Right hindlimb (tissue), 1 donor: ENCODE measurements at regions not wholly inside any gene's neighbourhood (a gene's known extent, or its start where the extent isn't known, plus 50 kb on each side); places are given as distances from the start of the nearest gene placed in this dataset.
A peak's percentile ranks its signal among the peaks of the same experiment; 100 is the strongest.
"Not testable (repeated sequence)": the region's sequence is repeated elsewhere in the genome, so short reads cannot be mapped to it uniquely, and the experiment has no call there.

Source experiments
- DNase-seq: peaks from one replicate; pipeline ENCODE4 v3.0.0-alpha.2; 2018

DNA sequence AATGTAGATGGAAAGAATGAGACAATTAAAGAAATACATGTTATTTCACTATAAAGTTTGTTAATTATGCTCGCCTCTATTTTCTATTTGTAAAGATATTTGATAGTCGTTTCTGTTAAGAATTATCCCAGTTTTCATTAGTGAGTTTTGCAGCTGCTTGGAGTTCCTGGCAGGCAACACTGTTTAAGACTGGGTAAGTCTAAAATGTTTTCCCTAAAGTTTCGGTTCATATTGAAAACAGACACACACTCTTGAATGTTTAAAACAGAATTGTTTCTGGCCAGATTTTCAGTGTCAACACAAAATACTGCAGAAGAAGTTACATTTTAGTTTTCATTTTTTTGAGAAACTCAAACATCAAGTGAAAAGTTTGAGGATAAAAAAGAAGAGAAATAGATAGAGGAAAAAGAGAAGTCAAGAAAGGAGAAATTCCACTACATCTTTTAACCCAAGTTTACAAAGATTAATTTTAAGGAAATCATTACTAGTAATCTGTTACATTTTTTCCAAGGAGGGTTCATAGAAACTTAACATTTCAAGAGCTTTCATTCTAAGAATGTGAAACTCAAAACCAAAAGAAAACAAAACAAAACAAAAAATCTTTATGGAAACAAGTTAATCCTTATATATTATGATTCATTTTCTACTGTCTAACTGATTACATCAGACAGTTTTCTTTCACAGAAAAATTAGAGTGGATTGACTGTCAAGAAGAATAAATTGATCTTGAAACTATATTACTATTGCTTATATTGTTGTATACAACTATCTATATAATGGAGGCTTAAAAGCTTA is 305.5 kb downstream of the FAT4 start:
- DNase-seq = peak; percentile 62

DNA sequence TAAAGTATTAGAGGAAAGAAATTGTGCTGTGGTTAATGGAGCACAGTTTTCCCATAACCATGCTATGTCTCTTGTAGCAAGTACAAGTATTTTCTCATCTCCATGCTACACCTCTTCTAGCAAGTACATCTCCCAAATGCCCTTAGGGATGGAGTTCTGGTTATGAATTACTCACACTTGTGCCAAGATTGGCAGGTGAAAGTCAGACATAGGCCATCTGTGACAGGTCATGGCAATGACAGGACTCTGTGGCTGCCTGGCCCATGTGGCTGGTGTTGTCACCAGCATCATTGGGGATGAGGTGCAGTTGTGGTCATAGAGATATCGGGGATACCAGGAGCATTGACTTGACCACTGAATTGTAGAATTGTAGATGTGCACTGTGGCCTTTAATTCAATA is 310.2 kb downstream of the FAT4 start:
- no peak for DNase-seq

DNA sequence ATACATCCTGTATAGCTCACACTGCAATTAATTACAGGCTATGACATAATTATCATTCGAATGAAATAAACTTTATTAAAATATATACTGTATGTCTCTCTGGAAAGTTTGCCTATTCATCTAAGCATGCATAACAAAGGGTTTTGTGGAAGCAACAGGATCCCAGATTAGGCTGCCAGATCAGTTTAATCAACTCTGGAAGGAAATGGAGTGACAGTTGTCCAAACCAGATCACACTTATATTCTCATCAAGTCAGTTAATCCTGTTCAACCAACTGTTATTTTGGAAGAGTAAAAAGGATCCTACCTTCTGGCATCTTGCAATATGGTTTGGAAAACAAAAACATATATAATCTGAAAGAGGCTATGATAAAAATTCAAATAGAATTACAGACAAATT is 312.2 kb downstream of the FAT4 start:
- DNase-seq = no peak

DNA sequence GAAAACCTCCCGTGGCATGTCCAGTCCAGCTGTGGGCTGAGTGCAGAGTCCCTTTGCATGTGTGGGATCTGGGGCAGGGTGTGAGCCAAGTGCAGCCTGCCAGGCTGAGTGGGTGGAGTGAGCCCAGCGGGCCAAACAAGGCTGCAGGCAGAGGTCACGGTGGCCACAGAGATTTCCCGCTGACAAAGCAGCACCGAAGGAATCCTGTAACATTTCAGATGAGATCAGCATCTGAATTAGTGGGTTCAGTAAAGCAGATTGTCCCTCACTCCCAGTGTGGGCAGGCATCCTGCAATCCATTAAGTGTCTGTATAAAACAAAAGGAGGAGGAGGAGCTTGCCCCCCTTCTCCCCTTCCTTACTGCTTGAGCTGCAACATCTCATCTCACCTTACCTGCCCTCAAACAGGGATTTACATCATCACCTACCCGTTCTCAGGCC is 324.4 kb downstream of the FAT4 start:
- DNase-seq = peak; percentile 34

DNA sequence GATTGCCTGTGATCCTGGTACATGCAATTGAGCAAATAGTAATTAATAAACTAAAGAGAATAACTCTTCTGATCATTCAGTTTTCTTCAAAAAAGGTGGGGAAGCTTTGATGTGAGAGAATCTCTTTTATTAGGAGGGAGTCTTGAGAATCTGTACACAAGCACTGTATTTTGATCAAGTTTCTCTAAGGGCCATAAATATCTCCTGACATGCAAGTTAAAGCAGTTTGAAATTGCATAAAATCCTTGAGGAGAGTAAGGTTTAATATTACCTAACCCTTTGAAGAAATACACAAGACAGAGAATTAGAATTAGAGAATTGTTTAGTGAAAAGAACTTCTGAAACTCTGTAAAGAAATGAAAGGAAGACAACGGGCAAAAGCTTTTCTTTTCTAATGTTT is 326.9 kb downstream of the FAT4 start:
- DNase-seq = no peak

DNA sequence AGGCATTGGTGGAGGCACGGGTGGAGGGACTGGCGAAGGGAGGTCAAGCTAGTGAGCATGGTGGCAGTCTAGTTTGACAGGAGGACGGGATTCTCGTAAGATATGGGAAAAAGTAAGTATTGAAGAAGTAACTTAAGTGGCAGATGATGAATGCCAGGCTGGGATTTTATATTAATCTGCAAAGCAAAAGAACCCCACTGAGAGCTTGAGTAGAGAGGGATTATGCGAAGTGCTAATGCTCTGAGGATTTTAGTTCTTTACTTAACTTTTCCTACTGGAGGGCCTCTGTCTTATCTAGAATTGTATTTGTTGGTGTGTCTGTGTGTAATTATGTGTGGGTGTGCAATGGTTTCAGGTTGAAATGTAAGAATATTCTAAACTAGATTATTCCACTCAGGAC is 327.9 kb downstream of the FAT4 start:
- DNase-seq = no peak

DNA sequence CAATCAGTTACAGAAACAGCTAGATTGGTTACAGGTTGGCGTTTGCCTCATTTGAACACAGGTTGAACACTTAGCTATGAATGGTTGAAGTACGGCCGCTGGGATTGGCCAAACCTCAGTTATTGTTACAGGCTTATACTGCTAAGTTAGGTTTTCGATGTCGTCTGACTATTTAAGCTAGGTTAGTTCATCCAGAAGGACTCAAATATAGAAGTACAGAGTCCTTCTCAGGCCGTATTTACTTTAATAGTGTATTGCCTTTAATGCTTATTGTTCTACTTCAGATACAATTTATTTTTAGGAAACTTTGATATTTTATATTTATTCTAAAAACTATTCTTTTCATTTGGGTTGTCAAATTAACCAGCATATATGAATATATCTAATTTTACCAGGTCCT is 334.7 kb downstream of the FAT4 start:
- no peak for DNase-seq

DNA sequence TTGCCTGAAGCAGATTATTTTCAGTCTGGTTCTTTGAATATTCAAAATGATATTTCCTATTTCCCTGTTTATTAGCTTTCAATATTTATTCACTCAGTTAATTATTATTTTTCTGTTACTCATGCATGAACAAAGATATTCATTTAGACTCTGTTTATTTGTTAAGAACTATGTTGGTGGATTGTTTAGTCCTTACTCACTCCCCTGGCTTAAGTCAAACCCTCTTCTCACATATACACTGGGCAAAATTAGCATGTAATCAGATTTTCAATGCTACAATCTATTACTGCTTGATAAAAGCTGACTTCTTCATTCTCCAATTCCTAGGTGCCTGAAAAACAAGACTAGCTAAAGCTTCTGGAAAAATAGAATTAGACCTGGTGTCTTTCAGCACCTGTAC is 335.8 kb downstream of the FAT4 start:
- no peak for DNase-seq

DNA sequence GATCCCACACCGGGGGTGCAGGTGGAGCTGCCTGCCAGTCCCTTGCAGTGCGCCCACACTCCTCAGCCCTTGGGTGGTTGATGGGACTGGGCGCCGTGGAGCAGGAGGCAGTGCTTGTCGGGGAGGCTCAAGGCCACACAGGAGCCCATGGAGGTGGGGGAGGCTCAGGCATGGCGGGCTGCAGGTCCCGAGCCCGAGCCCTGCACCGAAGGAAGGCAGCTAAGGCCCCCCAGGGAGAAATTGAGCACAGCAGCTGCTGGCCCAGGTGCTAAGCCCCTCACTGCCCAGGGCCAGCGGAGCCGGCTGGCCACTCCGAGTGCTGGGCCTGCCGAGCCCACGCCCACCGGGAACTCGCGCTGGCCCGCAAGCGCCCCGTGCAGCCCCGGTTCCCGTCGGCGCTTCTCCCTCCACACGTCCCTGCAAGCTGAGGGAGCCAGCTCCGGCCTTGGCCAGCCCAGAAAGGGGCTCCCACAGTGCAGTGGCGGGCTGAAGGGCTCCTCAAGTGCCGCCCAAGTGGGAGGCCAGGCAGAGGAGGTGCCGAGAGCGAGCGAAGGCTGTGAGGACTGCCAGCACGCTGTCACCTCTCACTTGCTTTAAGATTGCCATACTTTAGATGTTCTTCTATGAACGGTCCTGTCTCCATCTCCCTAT is 337.1 kb downstream of the FAT4 start:
- DNase-seq = not testable (repeated sequence)

DNA sequence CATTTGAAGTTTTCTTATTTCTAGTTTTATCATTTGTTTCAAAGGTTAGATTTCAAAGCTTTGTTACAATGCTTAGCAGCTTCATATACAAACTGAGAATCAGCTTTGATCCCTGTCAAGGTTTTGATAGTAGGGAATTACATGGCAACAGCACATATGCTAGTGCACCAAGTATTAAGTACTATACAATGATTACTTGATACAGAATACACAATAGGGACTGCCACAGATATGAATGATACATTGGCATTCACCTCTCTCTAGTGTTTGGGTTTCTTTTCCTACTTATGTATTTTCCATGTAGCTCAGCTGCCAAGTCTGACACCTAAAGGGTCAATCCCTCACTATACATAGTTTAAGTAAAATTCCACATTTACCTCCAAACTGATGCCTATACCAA is 344.0 kb downstream of the FAT4 start:
- DNase-seq = no peak

DNA sequence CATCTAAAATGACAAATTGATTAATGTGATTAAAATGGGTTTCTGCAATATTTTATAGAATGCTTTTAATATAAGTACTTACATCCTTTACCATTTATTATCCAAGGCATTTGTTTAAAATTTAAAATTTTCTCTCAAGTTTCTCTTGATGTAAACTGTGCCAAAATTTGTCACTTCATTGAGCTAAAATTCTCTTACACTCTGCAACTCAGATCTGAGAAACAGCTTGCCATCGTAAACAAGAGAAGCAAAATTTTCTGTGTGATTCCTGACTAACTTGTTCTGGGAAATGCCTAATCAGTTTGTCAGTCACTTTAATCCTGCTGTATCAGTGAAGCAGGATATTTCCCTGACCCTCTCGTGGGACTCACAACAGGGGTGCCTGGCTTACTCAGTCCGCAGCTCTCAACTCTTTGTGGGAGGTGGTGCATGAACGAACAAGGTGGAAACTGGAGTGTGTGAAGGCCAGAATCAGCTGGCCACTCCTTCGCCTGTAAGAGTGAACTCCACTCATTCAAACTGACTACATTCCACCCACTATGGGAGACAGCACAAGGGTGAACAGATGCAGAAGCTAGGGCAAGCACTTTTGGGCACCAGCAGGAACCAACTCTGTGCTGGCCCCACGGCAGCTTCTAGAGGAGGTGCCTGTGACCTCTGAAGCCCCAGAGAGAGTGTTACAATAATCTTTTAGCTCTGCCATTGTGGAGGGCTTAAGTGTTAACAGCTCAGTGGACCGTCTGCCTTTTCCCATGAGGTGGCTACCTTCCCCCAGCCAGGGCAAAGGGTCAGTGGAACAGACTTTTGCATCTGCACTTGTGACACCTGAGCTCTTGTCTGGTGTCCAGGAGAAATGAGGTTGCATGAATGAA is 349.4 kb downstream of the FAT4 start:
- no peak for DNase-seq

DNA sequence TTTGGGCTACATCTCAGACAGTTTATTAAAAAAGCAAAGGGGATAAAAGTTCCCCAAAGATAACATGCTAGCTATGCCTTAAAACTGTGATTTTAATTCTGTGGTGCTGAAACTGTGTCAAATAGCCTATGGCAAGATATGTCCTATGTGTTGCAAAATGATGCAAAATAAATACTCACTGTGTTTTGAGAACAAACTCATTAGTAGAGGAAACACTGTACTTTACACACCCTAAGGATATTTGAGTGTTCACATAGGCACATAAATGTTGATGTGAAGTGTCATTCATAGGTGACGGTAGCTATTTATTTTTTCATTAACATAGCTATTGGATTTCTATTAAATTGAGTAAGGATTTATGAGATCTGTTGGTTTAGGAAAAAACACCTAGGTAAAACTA is 351.9 kb downstream of the FAT4 start:
- no peak for DNase-seq

DNA sequence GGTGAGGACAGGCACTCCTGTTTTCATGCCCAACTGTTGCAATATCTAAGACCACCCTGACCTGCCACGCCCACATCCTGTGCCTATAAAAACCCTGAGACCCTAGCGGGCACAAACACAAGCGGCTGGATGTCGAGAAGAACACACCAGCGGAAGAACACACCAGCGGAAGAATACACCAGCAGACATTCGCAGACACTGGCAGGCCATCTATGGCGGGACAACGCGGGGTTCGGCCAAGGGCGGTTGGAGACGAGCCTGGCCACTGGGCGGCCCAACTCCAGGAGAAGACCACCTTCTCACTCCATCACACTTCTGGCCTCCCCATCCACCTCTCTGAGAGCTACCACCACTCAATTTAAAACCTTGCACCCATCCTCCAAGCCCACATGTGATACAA is 361.4 kb downstream of the FAT4 start:
- DNase-seq = no peak

DNA sequence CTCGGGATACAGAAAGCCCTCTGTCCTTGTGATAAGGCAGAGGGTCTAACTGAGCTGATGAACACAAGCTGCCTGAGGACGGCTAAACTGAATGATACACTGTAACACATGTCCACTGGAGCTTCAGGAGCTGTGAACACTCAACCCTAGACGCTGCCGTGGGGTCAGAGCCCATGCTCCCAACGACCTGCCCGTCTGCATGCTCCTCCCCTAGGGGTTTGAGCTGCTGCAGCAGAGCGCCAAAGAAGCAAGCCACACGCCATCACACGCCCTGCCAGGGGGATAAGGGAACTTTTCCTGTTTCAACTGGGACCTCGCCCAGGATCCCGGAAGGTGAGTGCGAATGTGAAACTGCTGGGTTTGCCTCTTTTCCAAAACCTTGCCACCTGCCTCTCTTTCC is 361.8 kb downstream of the FAT4 start:
- DNase-seq = no peak

DNA sequence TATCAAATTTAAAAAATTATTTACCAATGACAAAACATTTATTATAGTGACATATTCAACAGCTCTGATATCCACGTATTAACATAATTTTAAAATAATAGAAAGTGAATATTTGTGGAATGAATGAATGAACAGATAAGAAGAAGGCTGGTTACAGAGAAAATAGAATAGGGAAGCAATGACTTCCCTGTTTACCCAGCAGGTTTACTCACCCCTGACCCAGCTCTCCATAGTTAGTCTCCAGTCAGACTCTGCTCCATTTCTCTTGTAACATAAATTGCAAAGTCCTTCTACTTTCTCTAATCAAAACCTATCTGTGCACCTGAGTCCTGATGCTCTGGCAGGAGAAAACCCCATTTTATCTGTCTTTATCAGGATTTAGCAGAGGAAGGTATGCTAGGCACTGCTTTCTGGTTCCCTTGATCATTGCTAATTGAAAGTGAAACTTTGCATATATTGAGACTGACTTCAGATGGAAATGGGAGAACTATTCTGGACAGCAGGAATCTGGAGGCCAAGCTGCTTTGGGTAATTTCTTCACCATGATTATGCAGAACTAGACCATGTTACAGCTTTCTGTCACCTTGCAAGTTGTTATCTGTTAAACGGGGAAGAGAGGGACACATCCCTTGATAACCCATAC is 363.0 kb downstream of the FAT4 start:
- no peak for DNase-seq

DNA sequence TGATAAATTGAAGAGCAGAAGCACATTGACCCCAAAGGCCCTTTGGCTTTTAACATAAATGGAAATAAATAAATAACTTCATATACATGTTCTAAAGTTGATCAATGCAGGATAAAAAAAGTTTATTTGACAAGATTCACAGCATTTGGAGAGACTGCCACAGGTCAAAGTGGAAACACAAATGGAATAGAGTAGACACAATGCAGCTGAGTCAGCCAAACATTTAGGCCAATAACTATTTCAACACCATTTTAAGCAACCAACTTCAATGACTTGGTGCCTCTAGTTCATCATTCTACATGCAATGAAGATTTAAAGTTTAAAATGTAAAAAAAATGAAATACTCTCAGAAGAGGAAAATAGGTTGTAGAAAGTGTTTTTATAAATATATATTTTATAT is 365.2 kb downstream of the FAT4 start:
- DNase-seq = no peak

DNA sequence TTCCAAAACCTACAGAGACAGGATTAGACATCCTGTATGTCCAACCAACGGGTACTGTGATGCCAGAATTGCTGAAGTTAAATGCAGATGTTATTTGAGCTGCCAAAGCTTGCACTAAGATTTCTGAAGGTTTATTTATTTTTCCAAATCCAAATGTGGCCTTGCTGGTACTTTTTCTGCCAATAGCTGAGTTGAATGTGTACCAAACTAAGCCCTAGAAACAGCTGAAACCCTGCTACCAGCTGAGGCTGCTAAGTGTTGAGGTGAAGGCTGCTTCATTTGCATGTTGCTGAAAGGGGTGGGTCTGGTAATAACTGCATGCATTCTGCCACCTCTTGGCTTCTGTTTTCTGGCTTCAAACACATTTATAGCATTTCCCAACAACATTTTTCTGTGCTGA is 366.5 kb downstream of the FAT4 start:
- DNase-seq = no peak

DNA sequence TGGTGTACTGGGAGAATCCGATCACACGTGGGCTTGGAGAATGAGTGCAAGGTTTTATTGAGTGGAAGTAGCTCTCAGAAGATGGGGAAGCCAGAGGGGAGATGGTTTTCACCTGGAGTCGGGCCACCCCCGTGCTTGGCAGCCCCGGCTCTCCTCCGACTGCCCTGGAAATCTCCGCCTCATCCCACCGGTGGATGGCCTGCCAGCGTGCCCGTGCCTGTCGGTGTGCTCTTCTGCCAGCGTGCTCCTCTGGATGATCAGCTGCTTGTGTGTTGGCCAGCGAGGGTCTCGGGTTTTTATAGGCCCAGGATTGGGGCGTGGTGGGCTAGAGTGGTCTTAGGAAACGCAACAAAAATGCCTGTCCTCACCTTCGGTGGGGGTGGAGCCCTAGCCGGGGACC is 368.0 kb downstream of the FAT4 start:
- no peak for DNase-seq

DNA sequence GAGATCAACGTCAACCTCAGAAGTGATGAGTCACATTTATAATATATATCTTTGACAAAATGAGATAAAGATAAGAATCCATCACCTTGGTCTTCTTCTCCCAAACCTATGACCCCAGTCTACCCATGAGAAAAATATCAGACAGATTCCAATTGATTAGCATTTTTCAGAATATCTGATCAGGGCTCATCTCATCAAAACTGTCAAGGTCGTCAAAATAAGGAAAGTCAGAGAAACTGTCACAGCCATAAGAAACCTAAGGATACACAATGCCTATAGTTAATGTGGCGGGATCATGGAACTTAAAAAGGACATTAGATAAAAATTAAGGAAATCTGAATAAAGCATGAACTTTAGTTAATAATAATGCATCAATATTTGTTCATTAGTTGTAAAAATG is 374.1 kb downstream of the FAT4 start:
- DNase-seq = no peak

DNA sequence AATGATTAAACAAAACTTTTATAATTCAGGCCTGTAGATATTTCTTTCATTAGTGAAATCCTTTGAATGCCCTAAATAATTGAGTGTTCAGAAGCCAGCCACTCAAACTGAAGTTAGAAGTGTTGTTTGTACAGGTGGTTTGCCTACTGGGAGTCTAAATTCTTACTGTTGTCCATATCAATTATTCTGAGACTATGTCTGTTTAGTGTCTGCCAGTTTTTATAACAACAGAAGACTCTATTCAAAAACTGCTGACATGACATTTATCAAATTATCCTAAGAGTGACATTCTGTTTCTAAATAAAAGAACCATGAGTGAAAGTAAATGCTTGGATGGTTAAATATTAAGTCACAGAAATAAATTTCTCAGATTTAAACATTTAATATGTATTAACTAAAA is 375.1 kb downstream of the FAT4 start:
- no peak for DNase-seq

DNA sequence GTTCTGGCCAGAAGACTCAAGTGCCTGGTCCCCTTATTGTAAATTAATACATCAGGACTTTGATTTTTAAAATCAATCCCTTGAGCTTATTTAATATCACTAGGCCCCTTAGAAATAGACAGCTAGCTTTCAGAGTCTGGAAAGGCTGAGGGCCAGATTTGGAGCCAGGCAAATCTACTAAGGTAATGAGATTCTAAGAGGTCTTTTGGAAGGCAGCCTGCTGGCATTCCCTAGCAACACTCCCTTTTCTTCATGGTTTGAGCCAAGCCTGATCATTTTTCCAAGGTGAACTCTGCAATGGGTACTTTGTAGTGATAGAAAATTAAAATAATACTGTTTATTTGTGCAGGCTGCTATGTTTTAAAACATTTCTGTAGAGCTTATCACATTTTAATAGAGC is 378.5 kb downstream of the FAT4 start:
- no peak for DNase-seq

DNA sequence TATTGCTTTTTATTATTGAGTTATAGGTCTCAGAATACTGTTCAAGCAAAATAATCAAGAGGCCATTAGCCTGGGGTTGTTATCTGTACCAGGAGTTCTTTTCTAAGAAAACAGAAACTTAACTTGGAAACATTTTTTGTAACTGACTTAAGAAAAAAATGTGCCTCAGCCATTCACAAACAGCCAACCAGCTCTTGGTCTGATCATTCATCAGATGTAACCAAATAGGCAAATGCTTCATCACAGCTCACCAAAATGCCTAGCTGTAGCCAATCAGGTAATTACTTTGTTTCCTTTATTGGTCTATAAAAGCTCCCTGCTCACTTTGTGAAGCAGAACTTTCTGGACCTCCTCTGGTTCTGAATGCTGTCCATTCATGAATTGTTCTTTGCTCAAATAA is 387.7 kb downstream of the FAT4 start:
- no peak for DNase-seq

DNA sequence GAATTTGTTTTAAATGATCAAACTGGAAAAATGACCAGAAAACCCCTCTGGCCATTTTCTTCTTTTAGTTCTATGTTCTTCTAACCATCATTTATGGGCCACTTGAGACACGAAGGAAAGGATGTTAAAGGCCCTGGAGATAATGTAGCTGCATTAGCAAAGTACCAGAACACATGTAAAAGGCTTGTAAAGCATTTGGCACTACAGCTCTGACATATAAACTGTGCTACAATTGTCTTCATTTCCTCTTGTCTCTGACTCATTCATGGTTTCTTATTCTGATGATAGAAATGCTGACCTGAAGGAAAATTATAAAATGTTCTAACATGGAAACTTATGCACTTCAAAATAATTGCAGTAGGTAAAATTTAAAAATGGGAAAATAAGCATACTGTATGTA is 388.7 kb downstream of the FAT4 start:
- no peak for DNase-seq
